IMR-90 (cell line): ENCODE measurements at regions not wholly inside any gene's neighbourhood (a gene's known extent, or its start where the extent isn't known, plus 50 kb on each side); places are given as distances from the start of the nearest gene placed in this dataset.

Source experiments
- ATAC-seq: fragments of 200-7000 bp; cut with Tn5 transposase; 2 replicates; pipeline ENCODE4 v1.9.1; 2020; ENCODE audit warnings: low read depth, mild to moderate bottlenecking, moderate library complexity
- BruUV-seq: library from RNA; stranded (reverse); fragments of 400-500 nt; replicated peaks from 2 replicates; lab custom pipeline; 2021; lab: Mats Ljungman, UMichigan
- CTCF ChIA-PET: fragments of 300-600 bp; formaldehyde crosslinking; extraction: SDS; loops from one replicate; lab custom pipeline; 2021; ENCODE audit warnings: antibody characterized with exemption; lab: Yijun Ruan, JAX
- POLR2A ChIA-PET: fragments of 300-600 bp; sonication (Branson Sonifier 250); formaldehyde crosslinking; loops from one replicate; lab custom pipeline; 2022; ENCODE audit warnings: antibody characterized with exemption; ENCODE audit not compliant: unreplicated experiment; lab: Charles Lee
- DNase-seq: peaks from one replicate; pipeline ENCODE4 v3.0.0; 2013
- H2AFZ ChIP-seq: replicated peaks from 2 replicates; pipeline ENCODE3; 2013; ENCODE audit warnings: low read length, mild to moderate bottlenecking; ENCODE audit not compliant: poor library complexity
- H2AK5ac ChIP-seq: 2 replicates; pipeline ENCODE4 v1.6.1; 2013; ENCODE audit warnings: low read depth, low read length, inconsistent platforms
- H2AK9ac ChIP-seq: replicated peaks from 2 replicates; pipeline ENCODE3; 2013; ENCODE audit warnings: mild to moderate bottlenecking, low read depth, low read length, moderate library complexity; ENCODE audit not compliant: poor library complexity
- H2BK120ac ChIP-seq: 2 replicates; pipeline ENCODE4 v1.6.1; 2013; ENCODE audit warnings: low read depth, low read length, inconsistent platforms
- H2BK15ac ChIP-seq: 3 replicates; pipeline ENCODE4 v1.6.1; 2013; ENCODE audit warnings: low read depth, low read length, inconsistent platforms
- H2BK20ac ChIP-seq: 2 replicates; pipeline ENCODE4 v1.6.1; 2013; ENCODE audit warnings: low read depth, mild to moderate bottlenecking, inconsistent platforms, low read length, moderate library complexity
- H2BK5ac ChIP-seq: 2 replicates; pipeline ENCODE4 v1.6.1; 2013; ENCODE audit warnings: mild to moderate bottlenecking, low read depth, low read length, inconsistent platforms; ENCODE audit not compliant: poor library complexity, severe bottlenecking
- H3K14ac ChIP-seq: replicated peaks from 2 replicates; pipeline ENCODE4 v1.6.1; 2013; ENCODE audit warnings: low read depth, low read length, inconsistent platforms
- H3K18ac ChIP-seq: 2 replicates; pipeline ENCODE4 v1.6.1; 2013; ENCODE audit warnings: low read depth, low read length, control low read depth
- H3K23ac ChIP-seq: 2 replicates; pipeline ENCODE4 v1.6.1; 2013; ENCODE audit warnings: low read depth, low read length, inconsistent platforms
- H3K27ac ChIP-seq: 2 replicates; pipeline ENCODE4 v1.5.1; 2013; ENCODE audit warnings: mild to moderate bottlenecking, control low read depth, low read length; ENCODE audit not compliant: insufficient read depth
- H3K27me3 ChIP-seq: 2 replicates; pipeline ENCODE4 v1.6.1; 2013; ENCODE audit warnings: low read length; ENCODE audit not compliant: control insufficient read depth, insufficient read depth
- H3K36me3 ChIP-seq: 2 replicates; pipeline ENCODE4 v1.6.1; 2013; ENCODE audit warnings: low read length, mixed read lengths; ENCODE audit not compliant: control insufficient read depth, insufficient read depth
- H3K4ac ChIP-seq: 2 replicates; pipeline ENCODE4 v1.6.1; 2013; ENCODE audit warnings: low read depth, low read length, inconsistent platforms
- H3K4me1 ChIP-seq: 2 replicates; pipeline ENCODE4 v1.6.1; 2013; ENCODE audit warnings: low read length, mixed read lengths; ENCODE audit not compliant: control insufficient read depth, insufficient read depth
- H3K4me2 ChIP-seq: 2 replicates; pipeline ENCODE4 v1.6.1; 2013; ENCODE audit warnings: low read depth, mild to moderate bottlenecking, control low read depth, low read length, moderate library complexity
- H3K4me3 ChIP-seq: 2 replicates; pipeline ENCODE4 v1.5.1; 2013; ENCODE audit warnings: low read depth, mild to moderate bottlenecking, control low read depth, low read length, moderate library complexity; ENCODE audit not compliant: insufficient read depth
- H3K56ac ChIP-seq: 2 replicates; pipeline ENCODE4 v1.6.1; 2013; ENCODE audit warnings: low read length, inconsistent platforms; ENCODE audit not compliant: insufficient read depth; ENCODE audit errors: extremely low read depth
- H3K79me1 ChIP-seq, 2 experiments: 2 replicates each; pipeline ENCODE4 v1.6.1; 2013; ENCODE audit warnings: low read length in 2 of 2, inconsistent platforms in 1 of 2, low read depth in 1 of 2
- H3K9ac ChIP-seq: 2 replicates; pipeline ENCODE4 v1.6.1; 2013; ENCODE audit warnings: low read depth, low read length, control low read depth
- H3K9me1 ChIP-seq: 2 replicates; pipeline ENCODE4 v1.6.1; 2013; ENCODE audit warnings: low read length, inconsistent platforms; ENCODE audit not compliant: insufficient read depth
- H3K9me3 ChIP-seq: 2 replicates; pipeline ENCODE4 v1.6.1; 2013; ENCODE audit warnings: low read length; ENCODE audit not compliant: control insufficient read depth, insufficient read depth
- H4K20me1 ChIP-seq: 2 replicates; pipeline ENCODE4 v1.6.1; 2013; ENCODE audit warnings: low read length, inconsistent platforms; ENCODE audit not compliant: insufficient read depth
- H4K5ac ChIP-seq: 2 replicates; pipeline ENCODE4 v1.6.1; 2013; ENCODE audit warnings: mild to moderate bottlenecking, low read depth, low read length, control low read depth
- H4K8ac ChIP-seq, 2 experiments: 2 replicates each; pipeline ENCODE4 v1.6.1; 2013; ENCODE audit warnings: low read depth in 2 of 2, low read length in 2 of 2, control low read depth in 1 of 2, inconsistent platforms in 1 of 2
- H4K91ac ChIP-seq: 2 replicates; pipeline ENCODE4 v1.6.1; 2013; ENCODE audit warnings: low read depth, low read length, inconsistent platforms; ENCODE audit not compliant: insufficient read depth
- CEBPB ChIP-seq: IDR thresholded peaks from 2 replicates; pipeline ENCODE4 v1.6.1; 2012; ENCODE audit warnings: low read depth, low read length, improper control_type of control experiment
- NFE2L2 ChIP-seq: fragments of 150-350 bp; IDR thresholded peaks from 2 replicates; pipeline ENCODE4 v1.6.1; 2016; ENCODE audit warnings: low read depth, mild to moderate bottlenecking, low read length
- RAD21 ChIP-seq: IDR thresholded peaks from 2 replicates; pipeline ENCODE4 v1.6.1; 2012; ENCODE audit warnings: low read length, improper control_type of control experiment
- RFX5 ChIP-seq: IDR thresholded peaks from 2 replicates; pipeline ENCODE4 v1.8.0; 2012; ENCODE audit warnings: low read depth, mild to moderate bottlenecking, low read length, moderate library complexity
- WGBS, 2 experiments: methylation state at CpG; one replicate each; pipeline versions ENCODE4 v1.1.5 to v1.1.7; 2013; ENCODE audit warnings: missing lambda C conversion rate in 2 of 2; ENCODE audit not compliant: insufficient read length in 1 of 2; ENCODE audit errors: extremely low coverage in 2 of 2; 5-methylcytosine and 5-hydroxymethylcytosine counted together
- dilution Hi-C: fragments of 300-500 bp; cut with HindIII; formaldehyde crosslinking; loops from one replicate; pipeline ENCODE4 v1.14.3; 2018; ENCODE audit warnings: low sequenced_read_pairs; ENCODE audit not compliant: unreplicated experiment
- in situ Hi-C: fragments of 300-500 bp; cut with MboI; formaldehyde crosslinking; loops from 3 replicates; pipeline ENCODE4 v1.14.3; 2019; ENCODE audit warnings: low sequenced_read_pairs, inconsistent platforms, mixed read lengths
- intact Hi-C: fragments of 100-400 bp; cut with micrococcal nuclease; formaldehyde crosslinking; loops from 2 replicates; pipeline ENCODE4 v1.10.0; 2022
- TF ChIP-seq, protein P1 (sequence below): conservative IDR thresholded peaks from 2 replicates; pipeline ENCODE4 v1.5.1; 2012; ENCODE audit warnings: mild to moderate bottlenecking, low read depth, low read length, improper control_type of control experiment

DNA sequence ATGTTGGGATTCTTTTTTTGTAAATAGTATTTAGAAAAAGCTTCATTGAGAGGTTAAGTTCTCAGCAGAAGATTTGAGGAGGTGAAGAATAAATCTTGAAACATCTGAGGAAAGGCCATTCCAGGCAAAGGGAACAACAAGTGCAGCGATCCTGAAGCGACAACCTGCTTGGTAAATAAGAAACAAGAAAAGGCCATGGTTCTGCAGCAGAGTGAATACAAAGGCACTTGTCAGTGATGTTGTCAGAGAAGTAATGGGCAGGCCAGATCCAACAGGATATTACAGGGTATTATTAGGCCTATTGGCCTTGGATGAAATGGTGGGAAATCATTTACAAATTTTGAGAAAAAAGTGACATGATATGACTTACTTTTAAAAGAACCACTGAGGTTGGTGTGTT lies 960.0 kb downstream of the PLA2G4A start:
- H3K27me3 ChIP-seq: no peaks in the 10 kb centered on the region
- no CpG with 5 or more reads among the region's 2 CpGs for WGBS, 2 experiments
- H3K4ac ChIP-seq: no peak overlapping the region
- no peak overlapping the region for H3K23ac ChIP-seq
- dilution Hi-C loops: no loop called here
- in situ Hi-C loops: no loop called here
- no peak overlapping the region for H3K18ac ChIP-seq
- no peak overlapping the region for H3K56ac ChIP-seq
- no peak overlapping the region for H2BK20ac ChIP-seq
- H2AFZ ChIP-seq: no peak overlapping the region
- H3K79me1 ChIP-seq: no peaks in the 10 kb centered on the region
- no peaks in the 10 kb centered on the region for H3K4me1 ChIP-seq
- no peak overlapping the region for H2AK5ac ChIP-seq
- H4K91ac ChIP-seq: no peak overlapping the region
- H4K8ac ChIP-seq: no peak overlapping the region
- H3K14ac ChIP-seq: no peak overlapping the region
- no peaks in the 10 kb centered on the region for H3K36me3 ChIP-seq
- no peak overlapping the region for H4K5ac ChIP-seq
- H3K27ac ChIP-seq: no peak overlapping the region
- no peak for DNase-seq
- ATAC-seq: no peak
- ChIA-PET CTCF (no interaction called here), POLR2A (no interaction called here)
- H2AK9ac ChIP-seq: no peak overlapping the region
- H3K4me2 ChIP-seq: no peak overlapping the region
- H3K9ac ChIP-seq: no peak overlapping the region
- H3K4me3 ChIP-seq: no peak overlapping the region
- H2BK120ac ChIP-seq: no peak overlapping the region
- no peaks in the 10 kb centered on the region for H3K9me3 ChIP-seq
- no peaks in the 10 kb centered on the region for H4K20me1 ChIP-seq
- H2BK5ac ChIP-seq: no peak overlapping the region
- TF ChIP-seq CEBPB (no peak), NFE2L2 (no peak), RAD21 (no peak), RFX5 (no peak)
- TF ChIP-seq, protein P1, sequence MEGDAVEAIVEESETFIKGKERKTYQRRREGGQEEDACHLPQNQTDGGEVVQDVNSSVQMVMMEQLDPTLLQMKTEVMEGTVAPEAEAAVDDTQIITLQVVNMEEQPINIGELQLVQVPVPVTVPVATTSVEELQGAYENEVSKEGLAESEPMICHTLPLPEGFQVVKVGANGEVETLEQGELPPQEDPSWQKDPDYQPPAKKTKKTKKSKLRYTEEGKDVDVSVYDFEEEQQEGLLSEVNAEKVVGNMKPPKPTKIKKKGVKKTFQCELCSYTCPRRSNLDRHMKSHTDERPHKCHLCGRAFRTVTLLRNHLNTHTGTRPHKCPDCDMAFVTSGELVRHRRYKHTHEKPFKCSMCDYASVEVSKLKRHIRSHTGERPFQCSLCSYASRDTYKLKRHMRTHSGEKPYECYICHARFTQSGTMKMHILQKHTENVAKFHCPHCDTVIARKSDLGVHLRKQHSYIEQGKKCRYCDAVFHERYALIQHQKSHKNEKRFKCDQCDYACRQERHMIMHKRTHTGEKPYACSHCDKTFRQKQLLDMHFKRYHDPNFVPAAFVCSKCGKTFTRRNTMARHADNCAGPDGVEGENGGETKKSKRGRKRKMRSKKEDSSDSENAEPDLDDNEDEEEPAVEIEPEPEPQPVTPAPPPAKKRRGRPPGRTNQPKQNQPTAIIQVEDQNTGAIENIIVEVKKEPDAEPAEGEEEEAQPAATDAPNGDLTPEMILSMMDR: no peak
- no peaks in the 10 kb centered on the region for H3K9me1 ChIP-seq
- intact Hi-C loops: no loop called here
- no peak overlapping the region for H2BK15ac ChIP-seq
- no TSS peak for BruUV-seq
